ENCODE measurements at regions not wholly inside any gene's neighbourhood (a gene's known extent, or its start where the extent isn't known, plus 50 kb on each side); places are given as distances from the start of the nearest gene placed in this dataset.

DNA sequence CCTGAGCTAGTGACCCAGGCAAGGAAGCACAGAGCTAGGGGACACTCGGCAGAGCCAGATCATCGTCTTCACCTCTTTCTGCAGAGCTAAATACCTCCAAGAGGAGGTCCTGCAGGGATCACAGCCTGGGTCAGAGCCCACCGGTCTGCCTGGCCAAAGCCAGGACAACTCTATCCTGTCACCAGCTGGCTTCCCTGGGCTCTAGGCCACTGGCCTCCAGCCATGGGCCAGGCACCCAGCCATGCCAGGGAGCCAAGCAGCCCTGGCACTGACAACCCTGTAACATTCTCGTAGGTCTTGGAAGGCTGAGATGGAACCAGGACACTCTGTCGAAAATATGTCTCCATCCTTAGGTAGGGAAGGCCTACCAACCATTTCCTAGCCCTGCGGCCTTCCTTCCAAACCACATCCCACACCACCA is 270.1 kb downstream of the BUD13 start:
- Mint-ChIP-seq H3K27ac (ENCODE audit: unreplicated experiment) (no peak overlapping the region), H3K27me3 (ENCODE audit: unreplicated experiment) (peaks cover 6% of the 10 kb centered on the region)
- DNase-seq (ENCODE audit: extremely low spot score, unreplicated experiment): no peak

DNA sequence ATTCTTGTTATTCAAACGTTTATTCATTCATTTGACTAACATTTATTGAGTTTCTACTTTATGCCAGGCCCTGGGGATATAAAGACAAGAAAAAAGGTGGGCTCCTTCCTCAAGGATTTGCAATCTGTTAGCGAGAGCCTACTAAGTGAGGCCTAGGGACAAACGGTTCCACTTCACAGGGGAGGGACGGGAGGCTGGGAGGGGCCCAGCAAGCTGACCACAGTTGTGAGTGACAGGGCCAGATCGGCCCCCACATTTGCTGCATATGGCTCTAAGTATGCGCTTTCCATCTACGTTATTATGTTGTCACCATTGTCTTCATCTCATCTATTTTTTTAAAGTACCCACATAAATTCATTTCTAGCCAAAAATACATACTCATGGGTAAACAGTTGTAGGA is 271.1 kb downstream of the BUD13 start:
- no peaks in the 10 kb centered on the region for H3K9me3 Mint-ChIP-seq (ENCODE audit: unreplicated experiment)
- no peaks in the 10 kb centered on the region for H3K36me3 Mint-ChIP-seq (ENCODE audit: unreplicated experiment)
- TF ChIP-seq, protein P1, sequence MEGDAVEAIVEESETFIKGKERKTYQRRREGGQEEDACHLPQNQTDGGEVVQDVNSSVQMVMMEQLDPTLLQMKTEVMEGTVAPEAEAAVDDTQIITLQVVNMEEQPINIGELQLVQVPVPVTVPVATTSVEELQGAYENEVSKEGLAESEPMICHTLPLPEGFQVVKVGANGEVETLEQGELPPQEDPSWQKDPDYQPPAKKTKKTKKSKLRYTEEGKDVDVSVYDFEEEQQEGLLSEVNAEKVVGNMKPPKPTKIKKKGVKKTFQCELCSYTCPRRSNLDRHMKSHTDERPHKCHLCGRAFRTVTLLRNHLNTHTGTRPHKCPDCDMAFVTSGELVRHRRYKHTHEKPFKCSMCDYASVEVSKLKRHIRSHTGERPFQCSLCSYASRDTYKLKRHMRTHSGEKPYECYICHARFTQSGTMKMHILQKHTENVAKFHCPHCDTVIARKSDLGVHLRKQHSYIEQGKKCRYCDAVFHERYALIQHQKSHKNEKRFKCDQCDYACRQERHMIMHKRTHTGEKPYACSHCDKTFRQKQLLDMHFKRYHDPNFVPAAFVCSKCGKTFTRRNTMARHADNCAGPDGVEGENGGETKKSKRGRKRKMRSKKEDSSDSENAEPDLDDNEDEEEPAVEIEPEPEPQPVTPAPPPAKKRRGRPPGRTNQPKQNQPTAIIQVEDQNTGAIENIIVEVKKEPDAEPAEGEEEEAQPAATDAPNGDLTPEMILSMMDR (IDR thresholded peaks at IDR 0.05): no peak

More for the DNA sequence above, 270.1 kb downstream of the BUD13 start:
- H3K36me3 Mint-ChIP-seq (ENCODE audit: unreplicated experiment): no peaks in the 10 kb centered on the region
- TF ChIP-seq, protein P1 (IDR thresholded peaks at IDR 0.05): no peak
- H3K4me1 Mint-ChIP-seq (ENCODE audit: unreplicated experiment): no peaks in the 10 kb centered on the region
- H3K9me3 Mint-ChIP-seq (ENCODE audit: unreplicated experiment): no peaks in the 10 kb centered on the region
- H3K4me3 Mint-ChIP-seq (ENCODE audit: unreplicated experiment): no peak overlapping the region

DNA sequence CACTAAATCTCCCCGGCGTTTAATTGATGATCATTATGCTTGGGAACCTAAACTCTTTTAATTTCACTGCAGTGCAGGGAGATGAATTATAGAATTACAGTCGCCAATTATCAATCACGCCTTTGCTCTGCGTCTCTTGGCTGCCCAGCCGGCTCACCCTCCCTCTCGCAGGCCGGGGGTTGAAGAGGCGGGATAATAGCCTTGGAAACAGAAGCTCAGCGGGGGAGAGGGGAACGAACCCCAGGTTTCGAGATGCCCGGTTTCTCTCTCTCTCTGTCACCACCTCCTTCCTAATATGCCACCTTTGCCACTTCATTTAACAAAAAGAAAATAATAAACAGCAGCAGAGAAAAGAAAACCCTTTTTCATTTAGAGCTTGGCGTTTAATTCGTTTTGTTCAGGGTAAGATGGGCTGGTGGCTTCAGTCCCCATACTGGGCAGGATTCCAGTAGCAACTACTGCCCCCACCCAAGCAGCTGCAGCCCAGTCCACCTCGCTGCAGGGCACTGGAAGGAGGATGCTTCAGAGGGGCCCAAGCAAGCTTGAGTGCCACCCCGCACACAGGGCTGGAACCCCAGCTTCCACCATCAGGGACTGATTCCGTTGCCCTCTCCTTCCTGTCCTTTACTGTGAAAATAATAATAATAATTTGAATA is 271.7 kb downstream of the BUD13 start:
- peaks cover 6% of the 10 kb centered on the region for H3K27me3 Mint-ChIP-seq (ENCODE audit: unreplicated experiment)
- H3K36me3 Mint-ChIP-seq (ENCODE audit: unreplicated experiment): no peaks in the 10 kb centered on the region
- H3K4me3 Mint-ChIP-seq (ENCODE audit: unreplicated experiment): no peak overlapping the region
- TF ChIP-seq, protein P1 (IDR thresholded peaks at IDR 0.05): no peak
- DNase-seq (ENCODE audit: extremely low spot score, unreplicated experiment): no peak
- H3K27ac Mint-ChIP-seq (ENCODE audit: unreplicated experiment): no peak overlapping the region
- no peaks in the 10 kb centered on the region for H3K9me3 Mint-ChIP-seq (ENCODE audit: unreplicated experiment)
- H3K4me1 Mint-ChIP-seq (ENCODE audit: unreplicated experiment): no peaks in the 10 kb centered on the region

More for the DNA sequence above, 271.1 kb downstream of the BUD13 start:
- Mint-ChIP-seq H3K27ac (ENCODE audit: unreplicated experiment) (no peak overlapping the region), H3K4me3 (ENCODE audit: unreplicated experiment) (no peak overlapping the region), H3K27me3 (ENCODE audit: unreplicated experiment) (peaks cover 6% of the 10 kb centered on the region), H3K4me1 (ENCODE audit: unreplicated experiment) (no peaks in the 10 kb centered on the region)
- no peak for DNase-seq (ENCODE audit: extremely low spot score, unreplicated experiment)

DNA sequence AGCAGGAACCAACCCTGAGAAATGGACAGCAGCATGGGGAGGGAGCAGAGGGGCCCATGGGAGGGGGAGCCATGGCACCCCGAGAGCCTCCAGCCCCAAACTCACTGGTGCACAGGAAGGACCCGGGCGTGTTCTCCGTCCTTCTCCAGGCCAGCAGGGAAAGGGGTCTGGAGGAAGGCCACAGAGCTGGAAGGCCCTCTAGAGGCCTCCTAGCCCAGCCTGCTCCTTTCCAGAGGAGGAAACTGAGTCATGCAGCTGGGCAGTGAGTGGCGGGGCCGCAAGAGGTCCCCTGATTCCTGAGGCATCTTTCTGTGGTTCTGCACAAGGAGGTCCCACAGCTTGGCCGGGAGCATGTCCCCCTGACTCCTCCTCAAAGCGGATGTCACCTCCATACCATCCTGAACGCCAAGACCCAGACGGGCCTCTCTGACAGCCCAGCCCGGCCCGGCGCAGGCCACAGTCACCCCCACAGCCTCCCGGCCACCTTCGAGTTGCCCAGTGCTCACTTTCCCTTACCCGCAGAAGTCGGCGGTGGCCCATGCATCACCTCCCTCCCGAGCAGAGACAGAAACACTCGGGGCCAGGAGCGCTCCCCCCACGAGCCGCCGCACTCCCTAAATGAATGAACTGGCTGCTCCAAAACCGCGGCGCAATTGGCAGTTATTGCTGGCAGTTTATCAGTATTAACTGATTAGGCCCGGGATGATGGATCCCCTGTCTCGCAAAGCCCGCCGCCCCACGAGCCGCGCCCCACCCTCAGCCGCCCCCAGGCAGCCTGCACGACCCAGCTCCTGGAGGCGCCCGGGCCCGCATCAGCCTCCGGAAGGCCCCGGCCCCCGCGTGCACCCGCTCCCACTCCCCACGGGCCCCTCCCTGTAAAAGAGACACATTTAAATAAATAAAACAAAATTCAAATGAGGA is 272.5 kb downstream of the BUD13 start:
- H3K4me3 Mint-ChIP-seq (ENCODE audit: unreplicated experiment): no peak overlapping the region
- H3K4me1 Mint-ChIP-seq (ENCODE audit: unreplicated experiment): no peaks in the 10 kb centered on the region
- H3K9me3 Mint-ChIP-seq (ENCODE audit: unreplicated experiment): no peaks in the 10 kb centered on the region
- DNase-seq (ENCODE audit: extremely low spot score, unreplicated experiment): no peak
- no peak overlapping the region for H3K27ac Mint-ChIP-seq (ENCODE audit: unreplicated experiment)
- peaks cover 6% of the 10 kb centered on the region for H3K27me3 Mint-ChIP-seq (ENCODE audit: unreplicated experiment)
- H3K36me3 Mint-ChIP-seq (ENCODE audit: unreplicated experiment): no peaks in the 10 kb centered on the region
- TF ChIP-seq, protein P1 (IDR thresholded peaks at IDR 0.05): no peak

DNA sequence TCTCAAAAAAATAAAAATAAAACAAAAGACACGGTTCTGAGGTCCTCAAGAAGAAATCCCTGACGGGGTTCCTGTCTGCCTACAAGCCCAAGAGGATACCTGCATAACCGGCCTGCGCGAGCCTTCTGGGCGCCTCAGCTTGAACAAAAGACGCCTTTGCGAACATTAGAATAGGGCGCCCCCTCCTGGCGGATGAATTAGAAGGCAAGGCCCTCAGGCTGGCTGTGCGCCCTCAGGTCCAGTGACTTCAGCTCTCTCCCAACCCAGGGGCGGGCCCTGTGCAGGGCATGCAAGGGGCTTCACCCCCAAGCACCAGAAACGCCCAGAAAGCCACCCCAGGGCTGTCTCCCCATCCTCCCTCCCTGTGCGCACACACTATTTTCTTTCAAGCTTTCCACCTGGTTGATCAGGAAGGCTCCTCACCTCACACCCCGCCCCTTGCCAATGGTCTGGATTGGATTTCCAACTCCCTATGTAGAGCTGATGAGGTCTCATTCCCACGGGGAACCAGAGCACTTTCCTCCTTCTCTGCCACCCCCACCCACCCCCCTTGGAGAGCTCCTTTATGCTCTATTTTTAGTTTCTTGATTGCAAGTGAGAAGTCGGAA is 273.3 kb downstream of the BUD13 start:
- Mint-ChIP-seq H3K4me3 (ENCODE audit: unreplicated experiment) (no peak overlapping the region), H3K9me3 (ENCODE audit: unreplicated experiment) (no peaks in the 10 kb centered on the region), H3K27me3 (ENCODE audit: unreplicated experiment) (peaks cover 6% of the 10 kb centered on the region), H3K36me3 (ENCODE audit: unreplicated experiment) (no peaks in the 10 kb centered on the region), H3K27ac (ENCODE audit: unreplicated experiment) (no peak overlapping the region), H3K4me1 (ENCODE audit: unreplicated experiment) (no peaks in the 10 kb centered on the region)
- DNase-seq (ENCODE audit: extremely low spot score, unreplicated experiment): no peak
- TF ChIP-seq, protein P1 (IDR thresholded peaks at IDR 0.05): peak; percentile 48
